HG02763 (cell line): ENCODE measurements at regions not wholly inside any gene's neighbourhood (a gene's known extent, or its start where the extent isn't known, plus 50 kb on each side); places are given as distances from the start of the nearest gene placed in this dataset.

Source experiments
- ATAC-seq: cut with Tn5 transposase; IDR thresholded peaks from one replicate; pipeline ENCODE4 v1.9.1; 2021; ENCODE audit warnings: mild to moderate bottlenecking, moderate library complexity; ENCODE audit not compliant: unreplicated experiment

GRCh38 chr9:91090130-91090410 lies 271.6 kb downstream of the AUH start:
- no peak for ATAC-seq

GRCh38 chr9:91092214-91092613 lies 269.5 kb downstream of the AUH start:
- ATAC-seq, result no peak

GRCh38 chr9:91094324-91095088 lies 267.2 kb downstream of the AUH start:
- ATAC-seq, result no peak

- ATAC-seq, result no peak
These were observed 263.4 kb downstream of the AUH start for GRCh38 chr9:91098203-91098850.

GRCh38 chr9:91099436-91099835 lies 262.3 kb downstream of the AUH start:
- ATAC-seq, result no peak

GRCh38 chr9:91100878-91101450 lies 260.8 kb downstream of the AUH start:
- ATAC-seq, result no peak

- ATAC-seq, result no peak
These were observed 260.0 kb downstream of the AUH start for GRCh38 chr9:91101611-91102168.

GRCh38 chr9:91102269-91102668 lies 259.4 kb downstream of the AUH start:
- no peak for ATAC-seq

- no peak for ATAC-seq
These were observed 257.8 kb downstream of the AUH start for GRCh38 chr9:91103931-91104330.

GRCh38 chr9:91106415-91107081 lies 255.2 kb downstream of the AUH start:
- no peak for ATAC-seq

- ATAC-seq, result no peak
These were observed 250.5 kb downstream of the AUH start for GRCh38 chr9:91111226-91111625.

- no peak for ATAC-seq
These were observed 249.8 kb downstream of the AUH start for GRCh38 chr9:91111876-91112275.

GRCh38 chr9:91113016-91113415 lies 248.7 kb downstream of the AUH start:
- ATAC-seq, result no peak

GRCh38 chr9:91114450-91114849 lies 247.3 kb downstream of the AUH start:
- no peak for ATAC-seq

- ATAC-seq, result no peak
These were observed 245.5 kb downstream of the AUH start for GRCh38 chr9:91116211-91116610.

GRCh38 chr9:91116711-91117110 lies 245.0 kb downstream of the AUH start:
- no peak for ATAC-seq

- ATAC-seq, result no peak
These were observed 244.2 kb downstream of the AUH start for GRCh38 chr9:91117474-91117891.

- no peak for ATAC-seq
These were observed 243.6 kb downstream of the AUH start for GRCh38 chr9:91117959-91118703.

GRCh38 chr9:91118704-91119025 lies 243.1 kb downstream of the AUH start:
- no peak for ATAC-seq

- no peak for ATAC-seq
These were observed 242.6 kb downstream of the AUH start for GRCh38 chr9:91119142-91119541.

GRCh38 chr9:91119679-91120078 lies 242.0 kb downstream of the AUH start:
- ATAC-seq, result no peak
